Activated T-cell treated with anti-CD3 and anti-CD28 coated beads for 1 hour (primary cell): ENCODE measurements at regions not wholly inside any gene's neighbourhood (a gene's known extent, or its start where the extent isn't known, plus 50 kb on each side); places are given as distances from the start of the nearest gene placed in this dataset.
"Not testable (repeated sequence)": the region's sequence is repeated elsewhere in the genome, so short reads cannot be mapped to it uniquely, and the experiment has no call there.

ENCODE experiments used
- DNase-seq: peaks from one replicate; pipeline ENCODE4 v3.0.0-alpha.2; 2020; ENCODE audit warnings: low read depth

DNA sequence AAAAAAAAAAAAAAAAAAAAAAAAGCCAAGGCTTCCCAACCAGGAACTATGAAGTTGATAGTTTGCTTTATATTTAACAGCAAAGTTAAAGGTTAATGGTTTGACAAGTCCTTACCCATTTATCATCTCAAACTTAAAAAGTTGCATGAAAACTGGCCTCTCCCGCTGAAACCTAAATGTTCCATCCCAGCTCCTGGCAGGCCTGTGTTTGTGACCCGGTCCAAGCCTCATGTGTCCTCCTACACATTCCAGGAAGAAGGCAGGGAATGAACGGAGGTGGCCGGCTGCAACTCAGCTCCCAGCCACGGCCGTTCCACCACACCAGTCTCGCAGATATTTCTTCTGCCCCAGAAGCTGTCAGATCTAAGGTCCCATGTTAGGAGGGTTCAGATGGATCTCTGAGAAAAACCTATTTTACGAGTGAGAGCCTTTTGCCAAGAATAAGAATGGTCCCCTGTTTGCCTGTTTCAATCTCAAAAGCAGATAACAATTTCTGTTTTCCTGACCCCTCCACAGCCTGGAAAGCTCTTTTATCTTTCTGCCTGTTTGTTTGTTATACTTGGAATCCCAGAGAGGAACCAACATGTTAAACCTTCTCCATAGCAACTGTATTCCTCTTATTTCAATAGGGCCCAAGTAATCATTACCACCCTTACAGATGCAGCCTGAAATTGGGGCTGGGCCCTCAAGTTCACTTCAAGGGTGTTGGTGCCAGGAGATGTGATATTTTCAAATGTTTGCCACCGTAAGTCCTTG, 56.5 kb downstream of the KCTD12 start:
- DNase-seq, result no peak

DNA sequence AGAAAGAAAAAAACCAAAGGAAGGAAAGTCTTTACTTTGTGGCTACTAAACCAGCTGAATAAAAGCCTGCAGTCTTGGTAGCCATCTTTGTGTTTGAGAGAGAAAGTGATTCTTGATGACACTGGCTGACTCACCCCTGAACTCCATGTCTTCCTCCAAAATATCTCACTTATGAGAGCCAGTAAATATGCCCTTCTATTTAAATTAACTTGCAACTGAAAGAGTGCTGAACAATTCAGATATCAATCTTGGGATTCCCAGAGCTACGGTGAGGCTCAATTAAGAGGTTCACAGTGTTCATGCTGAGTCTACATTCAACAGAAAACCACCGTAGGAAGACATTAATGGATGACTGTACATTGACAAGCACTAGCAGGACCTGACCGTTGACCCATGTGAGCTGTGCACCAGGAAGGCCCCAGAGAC, 57.9 kb downstream of the KCTD12 start:
- no peak for DNase-seq

- no peak for DNase-seq
Observed at GRCh38 chr13:76826527-76826926, 59.7 kb downstream of the KCTD12 start.

GRCh38 chr13:76825430-76825829, 60.8 kb downstream of the KCTD12 start:
- no peak for DNase-seq

DNA sequence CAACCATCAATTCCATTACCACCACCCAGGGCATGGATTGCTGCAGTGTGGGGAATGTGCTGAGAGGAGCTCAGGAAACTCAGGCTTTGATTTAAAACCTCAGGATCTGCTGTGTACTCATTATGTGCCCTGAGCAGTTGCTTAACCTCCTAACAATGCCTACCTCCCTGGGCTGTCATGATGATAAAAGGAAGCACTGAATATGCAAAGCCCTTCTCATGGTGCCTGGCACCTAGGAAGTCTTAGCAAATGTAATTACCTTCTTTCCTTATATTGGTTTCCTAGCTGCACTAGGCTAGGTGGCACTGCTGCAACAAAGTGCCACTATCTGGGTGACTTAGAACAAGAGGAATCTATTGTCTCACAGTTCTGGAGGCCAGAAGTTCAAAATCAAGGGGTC, 62.2 kb downstream of the KCTD12 start:
- no peak for DNase-seq

DNA sequence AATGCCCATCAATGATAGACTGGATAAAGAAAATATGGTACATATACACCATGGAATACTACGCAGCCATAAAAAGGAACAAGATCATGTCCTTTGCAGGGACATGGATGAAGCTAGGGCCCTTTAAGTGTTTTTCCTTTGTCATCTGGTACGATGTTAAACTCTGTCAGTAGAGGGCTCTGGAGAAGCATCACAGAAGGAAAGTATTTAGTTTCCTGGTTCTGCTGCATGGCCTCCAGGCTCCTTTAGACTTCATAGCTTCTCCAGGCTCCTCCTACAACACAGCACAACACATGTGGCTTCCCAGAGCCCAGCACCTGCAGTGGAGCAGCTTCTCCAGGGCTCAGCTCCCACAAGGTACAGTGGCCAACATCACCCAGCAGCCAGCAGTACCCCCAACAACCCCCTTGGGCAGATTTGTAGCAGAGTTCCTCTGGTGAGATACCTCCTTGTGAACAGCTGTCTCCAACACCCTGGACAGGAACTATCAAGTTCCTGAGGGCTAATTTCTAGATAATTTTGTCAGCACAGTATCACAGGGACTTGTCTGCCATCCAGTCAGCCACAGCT, 63.4 kb downstream of the KCTD12 start:
- DNase-seq, result no peak

DNA sequence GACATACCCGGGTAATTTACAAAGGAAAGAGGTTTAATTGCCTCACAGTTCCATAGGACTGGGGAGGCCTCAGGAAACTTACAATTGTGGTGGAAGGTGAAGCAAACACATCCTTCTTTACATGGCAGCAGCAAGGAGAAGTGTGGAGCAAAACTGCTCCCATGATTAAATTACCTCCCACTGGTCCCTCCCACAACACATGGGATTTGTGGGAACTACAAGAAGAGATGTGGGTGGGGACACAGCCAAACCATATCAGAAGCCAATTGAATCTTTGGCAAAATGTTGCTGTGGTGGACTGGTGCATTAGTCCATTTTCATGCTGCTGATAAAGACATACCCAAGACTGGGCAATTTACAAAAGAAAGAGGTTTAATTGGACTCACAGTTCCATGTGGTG, 65.0 kb downstream of the KCTD12 start:
- DNase-seq, result not testable (repeated sequence)

DNA sequence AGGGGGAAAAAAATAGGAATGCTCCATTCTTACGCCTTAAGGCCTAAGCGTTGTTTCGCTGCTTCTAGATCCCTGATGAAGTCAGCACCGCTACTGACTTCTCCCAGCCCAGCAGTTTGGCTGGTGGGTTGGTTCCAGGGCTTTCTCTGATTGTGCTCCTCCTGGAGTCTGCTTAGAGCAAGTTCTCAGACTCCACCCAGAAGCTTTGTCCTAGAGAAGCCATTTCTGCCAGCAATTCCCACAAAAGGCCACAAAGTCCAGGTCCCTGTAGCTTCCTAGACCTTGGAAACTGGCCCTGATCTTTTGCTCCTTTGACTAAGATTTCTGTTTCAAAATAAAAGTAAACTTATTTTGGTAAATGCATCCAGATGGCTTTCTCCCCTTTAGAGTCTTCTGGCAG, 65.4 kb downstream of the KCTD12 start:
- no peak for DNase-seq

- no peak for DNase-seq
Observed at GRCh38 chr13:76816394-76816793, 69.8 kb downstream of the KCTD12 start.

DNA sequence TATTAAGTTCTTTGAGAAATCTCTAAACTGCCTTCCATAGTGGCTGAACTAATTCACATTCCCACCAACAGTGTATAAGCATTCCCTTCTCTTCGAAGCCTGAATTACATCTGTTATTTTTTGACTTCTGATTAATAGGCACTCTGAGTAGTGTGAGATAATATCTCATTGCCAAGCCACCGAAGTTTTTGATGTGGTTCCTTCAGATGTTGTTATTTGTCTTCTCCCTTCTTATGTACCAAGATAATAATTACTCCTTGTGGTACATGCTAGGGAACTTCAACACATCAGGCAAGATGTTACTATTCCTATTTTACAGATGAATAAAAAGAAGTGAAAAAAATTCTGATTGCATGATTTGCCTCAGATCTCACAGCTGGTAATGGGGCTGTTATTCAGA, 70.9 kb downstream of the KCTD12 start:
- DNase-seq, result no peak

GRCh38 chr13:76813891-76814290, 72.3 kb downstream of the KCTD12 start:
- no peak for DNase-seq

GRCh38 chr13:76813000-76813691, 73.1 kb downstream of the KCTD12 start:
- DNase-seq, result no peak

DNA sequence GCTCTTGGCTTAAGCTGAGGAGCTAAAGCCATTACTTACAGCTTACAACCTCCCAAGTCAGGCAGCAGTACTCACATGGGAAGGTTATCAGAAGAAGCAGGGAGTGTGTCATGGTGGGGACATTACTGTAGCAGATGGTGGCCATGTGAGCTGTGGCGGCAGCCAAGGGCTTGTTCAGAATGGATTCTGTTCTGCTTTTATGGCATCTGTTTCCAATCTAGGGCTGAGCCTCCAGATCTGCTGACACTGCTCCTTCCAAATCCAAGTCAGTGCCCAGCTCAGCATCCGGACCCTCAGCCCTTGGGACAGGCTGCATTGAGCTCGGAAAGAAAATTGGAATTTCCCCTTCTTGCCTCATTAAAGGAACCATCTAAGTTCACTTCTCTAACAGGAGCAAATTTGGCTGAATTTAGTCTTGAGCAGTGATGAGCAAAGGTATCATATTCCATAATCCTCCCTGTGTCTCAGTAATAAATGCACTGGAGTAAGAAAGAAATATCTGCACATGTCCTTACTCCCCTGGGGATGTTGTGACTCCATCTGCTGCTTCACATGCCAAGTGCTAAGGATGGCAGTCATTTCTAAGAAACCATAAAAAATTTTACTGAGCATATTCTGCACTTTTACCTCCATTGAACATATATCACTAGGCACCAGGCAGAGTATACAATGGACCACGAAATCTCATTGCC, 73.9 kb downstream of the KCTD12 start:
- no peak for DNase-seq

GRCh38 chr13:76809389-76809788, 76.8 kb downstream of the KCTD12 start:
- DNase-seq, result no peak

DNA sequence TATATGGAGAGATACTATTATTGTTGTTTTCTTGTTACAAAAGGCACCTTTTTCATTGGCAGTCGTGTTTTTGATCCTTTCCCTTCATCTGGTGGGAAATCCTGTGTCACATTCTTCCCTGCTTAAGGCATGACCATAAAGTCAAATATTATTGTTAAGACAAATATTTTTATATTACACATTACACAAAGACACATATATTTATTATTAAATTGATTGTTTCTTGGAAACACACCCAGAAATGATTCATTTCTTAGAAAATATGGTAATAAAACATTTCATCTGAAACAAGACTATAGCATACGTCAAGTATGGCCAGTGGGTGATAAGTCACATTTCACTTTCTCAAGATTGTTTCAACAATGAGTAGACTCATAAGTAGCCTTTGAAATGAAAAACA, 77.3 kb downstream of the KCTD12 start:
- no peak for DNase-seq

- no peak for DNase-seq
Observed at GRCh38 chr13:76804801-76805200, 81.4 kb downstream of the KCTD12 start.

DNA sequence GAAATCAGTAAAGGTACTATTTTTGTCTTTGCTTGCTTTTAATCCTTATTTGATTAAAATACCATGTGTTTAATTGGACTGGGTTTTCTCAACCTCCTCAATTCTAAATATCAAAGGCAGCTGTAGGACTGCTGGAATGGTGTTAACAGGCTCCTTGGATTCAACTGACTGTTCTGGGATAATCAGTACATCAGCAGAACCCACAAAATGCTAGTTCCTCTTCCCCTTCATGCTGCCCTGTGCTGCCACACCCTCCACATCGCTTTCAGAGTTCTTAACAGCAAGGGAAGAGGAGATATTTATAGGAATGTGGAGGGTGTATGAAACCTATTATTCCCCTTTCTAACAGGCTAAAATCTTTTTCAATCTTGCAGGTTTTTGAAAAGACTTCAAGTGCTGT, 82.4 kb downstream of the KCTD12 start:
- DNase-seq, result no peak

GRCh38 chr13:76800943-76801342, 85.3 kb downstream of the KCTD12 start:
- no peak for DNase-seq

DNA sequence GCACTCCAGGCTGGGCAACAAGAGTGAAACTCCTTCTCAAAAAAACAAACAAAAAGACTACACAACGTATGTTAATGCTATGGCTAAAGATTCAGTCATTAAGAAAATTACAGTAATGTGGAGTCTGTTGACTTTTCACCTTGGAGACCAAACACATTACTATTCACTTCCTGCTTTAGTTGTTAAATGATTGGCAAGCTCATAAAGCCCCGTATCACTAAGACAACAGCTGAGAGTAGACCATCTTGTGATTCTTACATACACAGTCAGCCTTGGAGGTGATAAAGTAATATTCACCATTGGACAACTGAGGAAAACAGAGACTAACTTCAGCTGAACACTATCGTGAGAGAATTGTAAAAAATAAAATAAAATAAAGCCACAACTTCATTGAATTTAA, 86.5 kb downstream of the KCTD12 start:
- no peak for DNase-seq

- no peak for DNase-seq
Observed at GRCh38 chr13:76798037-76798436, 88.2 kb downstream of the KCTD12 start.

DNA sequence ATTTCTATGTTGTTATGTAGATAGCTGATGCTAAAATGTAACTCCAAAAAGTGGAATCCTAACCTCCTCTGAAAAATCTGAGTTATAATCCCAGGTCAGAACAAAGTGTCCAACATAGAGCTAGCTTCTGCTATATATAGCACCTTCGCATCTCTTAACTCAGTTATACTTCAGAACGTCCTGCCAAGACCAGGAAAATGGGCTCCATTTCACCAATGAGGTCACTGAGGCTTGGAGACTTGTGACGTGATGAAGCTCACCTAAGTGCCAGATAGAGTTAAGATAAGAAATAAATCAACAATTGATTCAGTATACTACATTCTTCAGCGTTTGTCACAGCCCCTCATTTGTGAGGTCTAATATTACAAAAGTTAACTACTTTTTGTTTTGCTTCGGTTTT, 88.8 kb downstream of the KCTD12 start:
- no peak for DNase-seq

DNA sequence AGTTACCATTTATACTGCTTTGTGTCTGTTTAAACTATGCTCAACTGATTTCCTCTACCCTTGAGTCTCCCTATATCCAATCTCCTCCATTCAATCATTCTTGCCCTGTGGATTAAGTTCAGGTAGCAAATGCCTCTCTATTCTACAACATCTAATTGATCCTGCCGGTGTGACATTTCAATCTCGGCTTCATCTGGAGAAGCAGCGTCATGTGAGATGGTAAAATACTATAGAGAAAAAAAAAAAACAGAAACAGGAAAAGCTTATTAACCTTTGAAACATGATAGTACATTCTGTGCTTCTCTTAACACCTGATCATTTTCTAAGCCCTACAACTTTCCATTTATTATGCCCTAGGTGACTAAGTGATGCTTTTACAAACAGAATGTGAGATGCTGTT, 89.4 kb downstream of the KCTD12 start:
- DNase-seq, result no peak
